SK-N-SH (cell line): ENCODE measurements at regions not wholly inside any gene's neighbourhood (a gene's known extent, or its start where the extent isn't known, plus 50 kb on each side); places are given as distances from the start of the nearest gene placed in this dataset.
A peak's percentile ranks its signal among the peaks of the same experiment; 100 is the strongest.

Experiments used
- CTCF ChIA-PET: fragments of 300-600, 350-600 bp; formaldehyde crosslinking; extraction: SDS; loops from one replicate; lab custom pipeline; 2021; lab: Yijun Ruan, JAX
- POLR2A ChIA-PET: fragments of 350-600 bp; sonication (Branson Sonifier 250); formaldehyde crosslinking; extraction: SDS; loops from one replicate; lab custom pipeline; 2020; ENCODE audit warnings: antibody characterized with exemption, inconsistent platforms; lab: Yijun Ruan, JAX
- DNase-seq: peaks from one replicate; pipeline ENCODE4 v3.0.0; 2012
- H2AFZ ChIP-seq: fragments of 200-600 bp; sonication (generic); 2 replicates; pipeline ENCODE4 v1.8.1; 2016; ENCODE audit warnings: antibody characterized with exemption, mild to moderate bottlenecking, low read depth
- H3F3A ChIP-seq: fragments of 200-600 bp; sonication (generic); replicated peaks from 2 replicates; pipeline ENCODE3; 2016; ENCODE audit warnings: antibody characterized with exemption, mild to moderate bottlenecking; ENCODE audit not compliant: insufficient read depth
- H3K27ac ChIP-seq, 2 experiments: fragments of 200-500 bp in 1 of 2; fragments of 200-600 bp in 1 of 2; sonication (Bioruptor generic) in 1 of 2; sonication (generic), shearing (Covaris generic) in 1 of 2; 2 replicates each; pipeline versions ENCODE4 v1.5.1 to v1.6.1; 2014 to 2016; ENCODE audit warnings: low read depth in 2 of 2, inconsistent platforms in 1 of 2, low read length in 1 of 2, mild to moderate bottlenecking in 1 of 2, mixed read lengths in 1 of 2
- H3K27me3 ChIP-seq: fragments of 200-600 bp; sonication (generic), shearing (Covaris generic); 2 replicates; pipeline ENCODE4 v1.6.1; 2016; ENCODE audit warnings: mixed run types; ENCODE audit not compliant: insufficient read depth
- H3K36me3 ChIP-seq, 2 experiments: fragments of 200-500 bp in 1 of 2; fragments of 200-600 bp in 1 of 2; sonication (Bioruptor generic) in 1 of 2; sonication (generic) in 1 of 2; replicated peaks in 1 of 2; 2 replicates each; pipeline versions ENCODE3 to v1.5.1; 2014 to 2016; ENCODE audit warnings: low read length in 1 of 2, mild to moderate bottlenecking in 1 of 2; ENCODE audit not compliant: insufficient read depth in 2 of 2, control insufficient read depth in 1 of 2
- H3K4me1 ChIP-seq, 2 experiments: fragments of 200-500 bp in 1 of 2; fragments of 200-600 bp in 1 of 2; sonication (Bioruptor generic) in 1 of 2; sonication (generic), shearing (Covaris generic) in 1 of 2; 2 replicates each; pipeline versions ENCODE4 v1.5.1 to v1.6.1; 2014 to 2016; ENCODE audit warnings: low read depth in 1 of 2, low read length in 1 of 2, mixed run types in 1 of 2; ENCODE audit not compliant: insufficient read depth in 2 of 2, control insufficient read depth in 1 of 2
- H3K4me2 ChIP-seq: fragments of 200-600 bp; sonication (generic), shearing (Covaris generic); 2 replicates; pipeline ENCODE4 v1.6.1; 2017; ENCODE audit warnings: mixed run types
- H3K4me3 ChIP-seq, 2 experiments: fragments of 200-500 bp in 1 of 2; fragments of 200-600 bp in 1 of 2; sonication (Bioruptor generic) in 1 of 2; sonication (generic), shearing (Covaris generic) in 1 of 2; 2 replicates each; pipeline versions ENCODE4 v1.5.1 to v1.8.1; 2014 to 2016; ENCODE audit warnings: low read depth in 2 of 2, inconsistent platforms in 1 of 2, low read length in 1 of 2, mild to moderate bottlenecking in 1 of 2, mixed read lengths in 1 of 2, moderate library complexity in 1 of 2
- H3K79me2 ChIP-seq: fragments of 200-600 bp; sonication (generic); 2 replicates; pipeline ENCODE4 v1.8.1; 2017; ENCODE audit warnings: mild to moderate bottlenecking; ENCODE audit not compliant: insufficient read depth
- H3K9ac ChIP-seq: fragments of 200-600 bp; sonication (generic); 2 replicates; pipeline ENCODE4 v1.6.1; 2017; ENCODE audit warnings: mixed run types
- H3K9me2 ChIP-seq: fragments of 200-600 bp; sonication (generic); 2 replicates; pipeline ENCODE4 v1.6.1; 2017; ENCODE audit warnings: mixed run types
- H3K9me3 ChIP-seq: fragments of 200-600 bp; sonication (generic); 2 replicates; pipeline ENCODE4 v1.6.1; 2017; ENCODE audit warnings: mixed run types, mild to moderate bottlenecking, moderate library complexity
- H4K20me1 ChIP-seq: fragments of 200-600 bp; sonication (generic); 2 replicates; pipeline ENCODE4 v1.6.1; 2017; ENCODE audit warnings: mild to moderate bottlenecking, mixed run types; ENCODE audit not compliant: insufficient read depth
- CHD2 ChIP-seq: fragments of 150-350 bp; IDR thresholded peaks from 2 replicates; pipeline ENCODE4 v1.6.1; 2018; ENCODE audit warnings: low read length; ENCODE audit not compliant: partially characterized antibody
- EP300 ChIP-seq, 2 experiments: IDR thresholded peaks; 2 replicates each; pipeline versions ENCODE4 v1.4.0 to v1.6.1; 2012; ENCODE audit warnings: borderline replicate concordance in 1 of 2, low read depth in 1 of 2, low read length in 1 of 2
- EZH2phosphoT487 ChIP-seq: fragments of 200-600 bp; sonication (generic); IDR thresholded peaks from 2 replicates; pipeline ENCODE4 v1.6.1; 2017; ENCODE audit warnings: low read depth, mixed run types, mild to moderate bottlenecking, antibody characterized with exemption, moderate library complexity, borderline replicate concordance
- FOXM1 ChIP-seq: IDR thresholded peaks from 2 replicates; pipeline ENCODE4 v1.4.0; 2012; ENCODE audit warnings: low read depth, mild to moderate bottlenecking
- MAX ChIP-seq: IDR thresholded peaks from 2 replicates; pipeline ENCODE4 v1.4.0; 2012; ENCODE audit warnings: low read depth
- MEF2A ChIP-seq: IDR thresholded peaks from 2 replicates; pipeline ENCODE4 v1.4.0; 2012; ENCODE audit warnings: low read depth, borderline replicate concordance
- MXI1 ChIP-seq: IDR thresholded peaks from 2 replicates; pipeline ENCODE4 v1.6.1; 2012; ENCODE audit warnings: mild to moderate bottlenecking, low read depth, low read length, improper control_type of control experiment
- NFIC ChIP-seq: IDR thresholded peaks from 2 replicates; pipeline ENCODE4 v1.4.0; 2012; ENCODE audit warnings: borderline replicate concordance
- PBX3 ChIP-seq: IDR thresholded peaks from 2 replicates; pipeline ENCODE4; 2012
- POLR2AphosphoS5 ChIP-seq: IDR thresholded peaks from 2 replicates; pipeline ENCODE4 v1.6.1; 2012; ENCODE audit warnings: low read depth, low read length
- SIN3A ChIP-seq: IDR thresholded peaks from 2 replicates; pipeline ENCODE4 v1.6.1; 2012; ENCODE audit warnings: low read depth, mild to moderate bottlenecking, low read length, moderate library complexity, borderline replicate concordance
- TAF1 ChIP-seq: IDR thresholded peaks from 2 replicates; pipeline ENCODE4 v1.6.1; 2012; ENCODE audit warnings: low read depth, mild to moderate bottlenecking, low read length, moderate library complexity, borderline replicate concordance
- TEAD4 ChIP-seq: IDR thresholded peaks from 2 replicates; pipeline ENCODE4 v1.4.0; 2012; ENCODE audit warnings: mild to moderate bottlenecking, borderline replicate concordance; ENCODE audit not compliant: insufficient read depth
- USF1 ChIP-seq: IDR thresholded peaks from 2 replicates; pipeline ENCODE4 v1.4.0; 2012; ENCODE audit warnings: low read depth, borderline replicate concordance
- USF2 ChIP-seq: fragments of 150-350 bp; IDR thresholded peaks from 2 replicates; pipeline ENCODE4 v1.6.1; 2017; ENCODE audit warnings: antibody characterized with exemption, low read length, low read depth, borderline replicate concordance
- WGBS: methylation state at CpG from one replicate; pipeline ENCODE4 v1.1.6; 2017; ENCODE audit warnings: low lambda C conversion rate; 5-methylcytosine and 5-hydroxymethylcytosine counted together

GRCh38 chr11:129740125-129740719 lies 75.4 kb upstream of the TMEM45B start:
- WGBS, result 70% methylated on average over 4 of the region's 4 CpGs
- Histone ChIP-seq H3K36me3 (no peaks in the 10 kb centered on the region), H3K9ac (no peak overlapping the region), H3K9me3 (no peaks in the 10 kb centered on the region), H3K4me2 (no peak overlapping the region), H3K9me2 (no peaks in the 10 kb centered on the region), H3K27me3 (peaks cover 7% of the 10 kb centered on the region; the same call in 1 of the 2 replicates), H3K27ac (no peak overlapping the region), H2AFZ (no peak overlapping the region), H3K79me2 (no peaks in the 10 kb centered on the region), H3K4me3 (no peak overlapping the region), H3F3A (no peaks in the 10 kb centered on the region), H4K20me1 (no peaks in the 10 kb centered on the region), H3K4me1 (peaks cover 0 to 3% of the 10 kb centered on the region in 2 experiments; a peak in 1 of 4 replicates)
- TF ChIP-seq MAX (no peak), FOXM1 (no peak), TEAD4 (no peak), MEF2A (no peak), NFIC (no peak), CHD2 (no peak), TAF1 (no peak), SIN3A (no peak), USF2 (no peak), POLR2AphosphoS5 (no peak), USF1 (no peak)
- no peak for DNase-seq
- POLR2A ChIA-PET, result no interaction called here
- CTCF ChIA-PET, result interaction anchor here (1.3 to 2.5 kb wide), 2 partner anchors 11 to 17 kb away, joined by 3 to 12 read pairs; no protein-coding TSS in a partner anchor

GRCh38 chr11:129743112-129743815 lies 72.4 kb upstream of the TMEM45B start:
- DNase-seq, result peak; percentile 27
- peaks cover 0 to 3% of the 10 kb centered on the region in 2 experiments; a peak in 1 of 4 replicates for H3K4me1 ChIP-seq
- ChIA-PET CTCF (interaction anchor here (1.0 to 2.5 kb wide), 2 partner anchors 378 to 380 kb away, joined by 3 to 9 read pairs; no protein-coding TSS in a partner anchor), POLR2A (no interaction called here)
- no peak overlapping the region for H3K4me2 ChIP-seq
- no peaks in the 10 kb centered on the region for H3K9me2 ChIP-seq
- no peaks in the 10 kb centered on the region for H3F3A ChIP-seq
- no peaks in the 10 kb centered on the region for H3K36me3 ChIP-seq
- 40% methylated on average over 22 of the region's 25 CpGs for WGBS
- H3K9me3 ChIP-seq, result no peaks in the 10 kb centered on the region
- no peak overlapping the region for H3K27ac ChIP-seq
- no peak overlapping the region for H3K9ac ChIP-seq
- no peak overlapping the region for H3K4me3 ChIP-seq
- TF ChIP-seq PBX3 (no peak), SIN3A (no peak), USF1 (no peak), EP300 (IDR thresholded peaks at IDR 0.05; ENCODE audit: borderline replicate concordance in 1 of 2, low read depth in 1 of 2, low read length in 1 of 2) (no peak), MXI1 (no peak), EZH2phosphoT487 (no peak)
- H4K20me1 ChIP-seq, result no peaks in the 10 kb centered on the region
- H3K27me3 ChIP-seq, result peaks cover 12% of the 10 kb centered on the region; the same call in 1 of the 2 replicates
- no peak overlapping the region for H2AFZ ChIP-seq
- no peaks in the 10 kb centered on the region for H3K79me2 ChIP-seq
